SU-DHL-6 (cell line): ENCODE measurements at regions not wholly inside any gene's neighbourhood (a gene's known extent, or its start where the extent isn't known, plus 50 kb on each side); places are given as distances from the start of the nearest gene placed in this dataset.

Experiments used
- H2AFZ ChIP-seq: fragments of 200-600 bp; sonication (generic); 2 replicates; pipeline ENCODE4 v1.6.1; 2014; ENCODE audit warnings: low read depth, mild to moderate bottlenecking, moderate library complexity, mixed read lengths, antibody characterized with exemption, low read length; ENCODE audit not compliant: severe bottlenecking
- H3F3A ChIP-seq: fragments of 200-600 bp; shearing (Covaris generic); 2 replicates; pipeline ENCODE4 v1.6.0; 2016; ENCODE audit warnings: antibody characterized with exemption, mild to moderate bottlenecking; ENCODE audit not compliant: insufficient read depth
- H3K27ac ChIP-seq: fragments of 200-600 bp; sonication (generic); 2 replicates; pipeline ENCODE4 v1.5.1; 2016; ENCODE audit warnings: low read depth, mild to moderate bottlenecking, low read length, moderate library complexity, mixed read lengths
- H3K27me3 ChIP-seq: fragments of 200-600 bp; sonication (generic), shearing (Covaris generic); 2 replicates; pipeline ENCODE4 v1.6.0; 2014; ENCODE audit warnings: mild to moderate bottlenecking, low read length
- H3K36me3 ChIP-seq: fragments of 200-600 bp; sonication (generic); 2 replicates; pipeline ENCODE4 v1.6.1; 2014; ENCODE audit warnings: mild to moderate bottlenecking, low read length, mixed read lengths
- H3K4me2 ChIP-seq: fragments of 300-600, 200-600 bp; shearing (Covaris generic), sonication (generic); 2 replicates; pipeline ENCODE4 v1.6.0; 2014; ENCODE audit warnings: low read length, low read depth, mild to moderate bottlenecking; ENCODE audit not compliant: poor library complexity, severe bottlenecking
- H3K4me3 ChIP-seq: fragments of 200-600 bp; sonication (generic); 2 replicates; pipeline ENCODE4 v1.5.1; 2014; ENCODE audit warnings: antibody characterized with exemption, low read length, mild to moderate bottlenecking, mixed read lengths; ENCODE audit not compliant: insufficient read depth, poor library complexity, severe bottlenecking
- H3K79me2 ChIP-seq: fragments of 200-600 bp; sonication (generic); 2 replicates; pipeline ENCODE4 v1.6.1; 2014; ENCODE audit warnings: mild to moderate bottlenecking, low read length, moderate library complexity; ENCODE audit not compliant: insufficient read depth
- H3K9ac ChIP-seq: fragments of 200-600 bp; sonication (generic); 2 replicates; pipeline ENCODE4 v1.7.0; 2014; ENCODE audit warnings: mild to moderate bottlenecking, low read length
- H3K9me2 ChIP-seq: fragments of 200-600 bp; sonication (generic); replicated peaks from 2 replicates; pipeline ENCODE4 v1.6.1; 2014; ENCODE audit warnings: low read length; ENCODE audit not compliant: insufficient read depth
- H3K9me3 ChIP-seq: fragments of 200-600 bp; sonication (generic); 2 replicates; pipeline ENCODE4 v1.6.1; 2014; ENCODE audit warnings: low read length, mixed read lengths; ENCODE audit not compliant: insufficient read depth
- H4K20me1 ChIP-seq: fragments of 200-600 bp; sonication (generic); 2 replicates; pipeline ENCODE4 v1.6.1; 2014; ENCODE audit warnings: low read depth, mild to moderate bottlenecking, antibody characterized with exemption, low read length, moderate library complexity, mixed read lengths
- CTCF ChIP-seq: fragments of 200-600 bp; sonication (generic); IDR thresholded peaks from one replicate; pipeline ENCODE4 v1.5.1; 2017; ENCODE audit warnings: antibody characterized with exemption, mild to moderate bottlenecking, low read length, moderate library complexity; ENCODE audit not compliant: insufficient read depth, poor library complexity, severe bottlenecking
- EZH2phosphoT487 ChIP-seq: fragments of 200-600 bp; sonication (generic), shearing (Covaris generic); conservative IDR thresholded peaks from 2 replicates; pipeline ENCODE4 v1.6.1; 2018; ENCODE audit warnings: mild to moderate bottlenecking, antibody characterized with exemption, low read length, moderate library complexity, mixed read lengths

- Histone ChIP-seq H3F3A (no peaks in the 10 kb centered on the region), H3K4me2 (no peak overlapping the region), H3K9me2 (no peaks in the 10 kb centered on the region), H3K9ac (no peak overlapping the region), H3K36me3 (no peaks in the 10 kb centered on the region), H3K27ac (no peak overlapping the region), H4K20me1 (no peaks in the 10 kb centered on the region), H3K79me2 (no peaks in the 10 kb centered on the region), H2AFZ (no peak overlapping the region), H3K27me3 (no peaks in the 10 kb centered on the region), H3K9me3 (no peaks in the 10 kb centered on the region), H3K4me3 (no peak overlapping the region)
- no peak for TF ChIP-seq EZH2phosphoT487
- TF ChIP-seq CTCF: no peak
Measured at GRCh38 chr10:128435811-128436210, 309.6 kb upstream of the MKI67 start.

- Histone ChIP-seq H3K79me2 (no peaks in the 10 kb centered on the region), H3F3A (no peaks in the 10 kb centered on the region), H2AFZ (no peak overlapping the region), H3K4me3 (no peak overlapping the region), H4K20me1 (no peaks in the 10 kb centered on the region), H3K27me3 (no peaks in the 10 kb centered on the region), H3K4me2 (no peak overlapping the region), H3K36me3 (no peaks in the 10 kb centered on the region), H3K9ac (no peak overlapping the region), H3K9me2 (no peaks in the 10 kb centered on the region), H3K9me3 (no peaks in the 10 kb centered on the region), H3K27ac (no peak overlapping the region)
- no peak for TF ChIP-seq EZH2phosphoT487
- no peak for TF ChIP-seq CTCF
Measured at GRCh38 chr10:128437786-128438345, 311.6 kb upstream of the MKI67 start.

- Histone ChIP-seq H3K9me3 (no peaks in the 10 kb centered on the region), H3K27ac (no peak overlapping the region), H3F3A (no peaks in the 10 kb centered on the region), H3K79me2 (no peaks in the 10 kb centered on the region), H3K27me3 (no peaks in the 10 kb centered on the region), H4K20me1 (no peaks in the 10 kb centered on the region), H3K36me3 (no peaks in the 10 kb centered on the region), H2AFZ (no peak overlapping the region), H3K4me3 (no peak overlapping the region), H3K4me2 (no peak overlapping the region), H3K9me2 (no peaks in the 10 kb centered on the region), H3K9ac (no peak overlapping the region)
- TF ChIP-seq EZH2phosphoT487 (no peak), CTCF (no peak)
Measured at GRCh38 chr10:128438417-128439063, 312.3 kb upstream of the MKI67 start.
